Endothelial cell of umbilical vein (primary cell): ENCODE measurements at regions not wholly inside any gene's neighbourhood (a gene's known extent, or its start where the extent isn't known, plus 50 kb on each side); places are given as distances from the start of the nearest gene placed in this dataset.

Source experiments
- BruUV-seq: library from RNA; stranded (reverse); fragments of 400-500 nt; replicated peaks from 2 replicates; lab custom pipeline; 2021; lab: Mats Ljungman, UMichigan
- CTCF ChIA-PET: fragments of 300-600, 350-600 bp; sonication (Branson Sonifier 250); formaldehyde crosslinking; loops from one replicate; lab custom pipeline; 2021; ENCODE audit warnings: antibody characterized with exemption, inconsistent platforms; lab: Charles Lee
- POLR2A ChIA-PET: fragments of 300-600, 350-600 bp; sonication (Branson Sonifier 250); formaldehyde crosslinking; loops from one replicate; lab custom pipeline; 2021; ENCODE audit warnings: antibody characterized with exemption, inconsistent platforms; lab: Charles Lee
- DNase-seq: peaks from one replicate; pipeline ENCODE4 v3.0.0-alpha.2; 2011; ENCODE audit warnings: low read depth, low spot score
- FAIRE-seq: peaks from 2 replicates; lab custom pipeline; 2011; peaks lifted over from hg19 to GRCh38; lab: Jason Lieb, UNC
- H2AFZ ChIP-seq: 2 replicates; pipeline ENCODE4 v1.6.0; 2012; ENCODE audit warnings: low read depth, low read length, control low read depth, inconsistent platforms
- H3K27ac ChIP-seq: 2 replicates; pipeline ENCODE4 v1.5.1; 2011; ENCODE audit warnings: low read depth, mild to moderate bottlenecking, control low read depth, low read length, moderate library complexity; ENCODE audit not compliant: insufficient read depth
- H3K27me3 ChIP-seq, 2 experiments: 2 replicates each; pipeline versions ENCODE4 v1.6.0 to v1.6.1; 2011; ENCODE audit warnings: low read length in 2 of 2, mixed read lengths in 1 of 2; ENCODE audit not compliant: control insufficient read depth in 2 of 2, insufficient read depth in 2 of 2
- H3K36me3 ChIP-seq, 2 experiments: 2 replicates in 1 of 2; 3 replicates in 1 of 2; pipeline ENCODE4 v1.5.1; 2011; ENCODE audit warnings: low read length in 2 of 2, mild to moderate bottlenecking in 1 of 2, moderate library complexity in 1 of 2; ENCODE audit not compliant: control insufficient read depth in 2 of 2, insufficient read depth in 2 of 2; ENCODE audit errors: extremely low read depth in 1 of 2
- H3K4me1 ChIP-seq: 3 replicates; pipeline ENCODE4 v1.5.1; 2011; ENCODE audit warnings: mild to moderate bottlenecking, low read length; ENCODE audit not compliant: control insufficient read depth, insufficient read depth; ENCODE audit errors: extremely low read depth
- H3K4me2 ChIP-seq: 2 replicates; pipeline ENCODE4 v1.6.1; 2011; ENCODE audit warnings: low read length, control low read depth, mixed read lengths; ENCODE audit not compliant: insufficient read depth
- H3K4me3 ChIP-seq, 3 experiments: fragments of 200-600 bp in 1 of 3; sonication (generic), shearing (Covaris generic) in 1 of 3; replicated peaks in 1 of 3; 2 replicates each; pipeline ENCODE4 v1.5.1; 2011 to 2016; ENCODE audit warnings: control low read depth in 3 of 3, low read length in 3 of 3, mild to moderate bottlenecking in 2 of 3, inconsistent platforms in 1 of 3, low read depth in 1 of 3, moderate library complexity in 1 of 3; ENCODE audit not compliant: insufficient read depth in 1 of 3
- H3K79me2 ChIP-seq: 2 replicates; pipeline ENCODE4 v1.6.0; 2012; ENCODE audit warnings: low read length, inconsistent platforms; ENCODE audit not compliant: control insufficient read depth, insufficient read depth
- H3K9ac ChIP-seq: replicated peaks from 2 replicates; pipeline ENCODE3; 2011; ENCODE audit warnings: low read length, control low read depth; ENCODE audit not compliant: insufficient read depth; ENCODE audit errors: extremely low read depth
- H3K9me1 ChIP-seq: replicated peaks from 3 replicates; pipeline ENCODE4 v1.6.0; 2011; ENCODE audit warnings: mild to moderate bottlenecking, low read length; ENCODE audit not compliant: control insufficient read depth, insufficient read depth; ENCODE audit errors: extremely low read depth
- H3K9me3 ChIP-seq: replicated peaks from 2 replicates; pipeline ENCODE4 v1.5.1; 2012; ENCODE audit warnings: low read length, inconsistent platforms; ENCODE audit not compliant: control insufficient read depth, insufficient read depth
- H4K20me1 ChIP-seq: replicated peaks from 2 replicates; pipeline ENCODE3; 2011; ENCODE audit warnings: mild to moderate bottlenecking, low read length; ENCODE audit not compliant: control insufficient read depth, insufficient read depth; ENCODE audit errors: extremely low read depth
- CTCF ChIP-seq, 2 donors: IDR thresholded peaks; 1 replicate in 1 of 2; 2 replicates in 1 of 2; pipeline ENCODE4 v1.5.1; 2011; ENCODE audit warnings: low read length in 2 of 2, mild to moderate bottlenecking in 2 of 2, moderate library complexity in 2 of 2, control low read depth in 1 of 2, inconsistent platforms in 1 of 2, low read depth in 1 of 2; ENCODE audit not compliant: insufficient read depth in 1 of 2; ENCODE audit errors: extremely low read depth in 1 of 2
- EZH2 ChIP-seq: IDR thresholded peaks from 2 replicates; pipeline ENCODE4 v1.6.1; 2012; ENCODE audit warnings: borderline replicate concordance, low read depth, mild to moderate bottlenecking, moderate library complexity, low read length, inconsistent platforms; ENCODE audit not compliant: severe bottlenecking
- FOS ChIP-seq: IDR thresholded peaks from 2 replicates; pipeline ENCODE4 v1.6.1; 2011; ENCODE audit warnings: mild to moderate bottlenecking, low read length, moderate library complexity, borderline replicate concordance; ENCODE audit not compliant: insufficient read depth
- GATA2 ChIP-seq: IDR thresholded peaks from 2 replicates; pipeline ENCODE4 v1.7.0; 2011; ENCODE audit warnings: low read depth, mild to moderate bottlenecking, moderate library complexity, mixed read lengths, low read length; ENCODE audit not compliant: insufficient read length, insufficient read depth
- JUN ChIP-seq: IDR thresholded peaks from 2 replicates; pipeline ENCODE4 v1.6.1; 2011; ENCODE audit warnings: borderline replicate concordance, low read depth; ENCODE audit not compliant: insufficient read length, insufficient read depth
- MAX ChIP-seq: IDR thresholded peaks from 2 replicates; pipeline ENCODE4 v1.6.1; 2011; ENCODE audit not compliant: insufficient read depth, insufficient read length
- MYC ChIP-seq: IDR thresholded peaks from one replicate; pipeline ENCODE4 v1.6.1; 2011; ENCODE audit warnings: mild to moderate bottlenecking, low read depth, low read length
- POLR2A ChIP-seq: IDR thresholded peaks from 2 replicates; pipeline ENCODE4 v1.6.1; 2012; ENCODE audit warnings: low read depth, mild to moderate bottlenecking, control low read depth, low read length
- POLR2AphosphoS5 ChIP-seq: IDR thresholded peaks from 2 replicates; pipeline ENCODE4 v1.6.1; 2012; ENCODE audit warnings: low read depth, mild to moderate bottlenecking, control low read depth, low read length, moderate library complexity; ENCODE audit not compliant: insufficient read depth
- dilution Hi-C: fragments of 300-500 bp; cut with MboI; formaldehyde crosslinking; loops from one replicate; pipeline ENCODE4 v1.15.0; 2019; ENCODE audit warnings: low sequenced_read_pairs; ENCODE audit not compliant: extremely low pct_ligation_motif_present
- intact Hi-C: fragments of 100-400 bp; cut with micrococcal nuclease; formaldehyde crosslinking; loops from one replicate; pipeline ENCODE4 v1.10.0; 2022

DNA sequence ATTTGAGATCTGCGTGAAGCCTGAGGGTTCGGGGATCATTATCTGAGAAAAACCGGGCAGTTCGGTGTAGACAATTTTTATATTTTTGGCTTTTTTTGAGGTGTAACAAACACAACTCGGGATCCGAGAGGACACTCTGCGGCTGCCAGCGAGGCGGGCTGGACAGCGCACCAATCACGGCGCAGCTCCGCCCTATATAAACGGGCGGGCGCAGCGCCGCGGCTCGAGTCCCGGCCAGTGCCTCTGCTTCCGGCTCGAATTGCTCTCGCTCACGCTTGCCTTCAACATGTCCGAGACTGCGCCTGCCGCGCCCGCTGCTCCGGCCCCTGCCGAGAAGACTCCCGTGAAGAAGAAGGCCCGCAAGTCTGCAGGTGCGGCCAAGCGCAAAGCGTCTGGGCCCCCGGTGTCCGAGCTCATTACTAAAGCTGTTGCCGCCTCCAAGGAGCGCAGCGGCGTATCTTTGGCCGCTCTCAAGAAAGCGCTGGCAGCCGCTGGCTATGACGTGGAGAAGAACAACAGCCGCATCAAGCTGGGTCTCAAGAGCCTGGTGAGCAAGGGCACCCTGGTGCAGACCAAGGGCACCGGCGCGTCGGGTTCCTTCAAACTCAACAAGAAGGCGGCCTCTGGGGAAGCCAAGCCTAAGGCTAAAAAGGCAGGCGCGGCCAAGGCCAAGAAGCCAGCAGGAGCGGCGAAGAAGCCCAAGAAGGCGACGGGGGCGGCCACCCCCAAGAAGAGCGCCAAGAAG is 69.0 kb downstream of the HFE start:
- Histone ChIP-seq H3K79me2 (no peaks in the 10 kb centered on the region), H3K9me1 (no peaks in the 10 kb centered on the region), H3K36me3 (no peaks in the 10 kb centered on the region), H3K27ac (peak overlapping the region; percentile 78), H3K4me2 (peak overlapping the region; percentile 84), H3K4me1 (peaks cover 8% of the 10 kb centered on the region), H3K9me3 (no peaks in the 10 kb centered on the region), H3K27me3 (peaks cover 0 to 3% of the 10 kb centered on the region in 2 experiments), H3K4me3 (peak overlapping the region; percentile 45 to 81 (median 68)), H3K9ac (peak overlapping the region; percentile 83), H4K20me1 (no peaks in the 10 kb centered on the region), H2AFZ (peak overlapping the region; percentile 41)
- TF ChIP-seq JUN (no peak), FOS (no peak), POLR2A (peak; percentile 97), POLR2AphosphoS5 (peak; percentile 97), MYC (no peak), MAX (no peak), EZH2 (no peak), CTCF (IDR thresholded peaks at IDR 0.05; ENCODE audit: extremely low read depth in 1 of 2, insufficient read depth in 1 of 2, low read depth in 1 of 2, low read length in 2 of 2) (no peak), GATA2 (no peak)
- TSS peak; percentile 81 for BruUV-seq
- FAIRE-seq (peak; percentile 80), DNase-seq (peak; percentile 94)
- CTCF ChIA-PET, result interaction anchor here (0.9 to 2.8 kb wide), 6 partner anchors 12 to 130 kb away, joined by 3 to 15 read pairs (median 5); a partner anchor contains a TSS
- intact Hi-C loops (loop anchor here (1.0 to 5.0 kb wide), 4 partner anchors 32 to 116 kb away; a partner anchor contains a TSS), dilution Hi-C loops (no loop called here)
- POLR2A ChIA-PET, result interaction anchor here (0.7 to 6.3 kb wide), 13 partner anchors 16 to 1737 kb away, joined by 3 to 265 read pairs (median 18); a partner anchor contains a TSS
